ENCODE measurements at regions not wholly inside any gene's neighbourhood (a gene's known extent, or its start where the extent isn't known, plus 50 kb on each side); places are given as distances from the start of the nearest gene placed in this dataset.

DNA sequence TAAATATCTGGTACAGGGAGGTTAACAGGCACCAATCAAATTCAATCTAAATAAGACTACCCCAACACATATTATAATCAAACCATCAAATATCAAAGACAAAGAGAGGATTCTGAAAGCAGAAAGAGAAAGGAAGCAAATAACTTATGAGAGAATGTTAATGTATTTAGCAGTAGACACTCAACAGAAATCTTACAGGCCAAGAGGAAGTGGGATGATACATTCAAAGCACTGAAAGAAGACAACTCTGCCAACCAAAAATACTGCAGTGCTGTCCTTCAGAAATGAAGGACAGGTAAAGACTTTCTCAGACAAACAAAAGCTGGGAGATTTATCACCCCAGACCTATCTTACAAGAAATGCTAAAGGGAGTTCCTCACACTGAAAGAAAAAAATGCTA lies 95.9 kb upstream of the PTHLH start:
- H3K36me3 Mint-ChIP-seq (ENCODE audit: insufficient read depth, unreplicated experiment), result no peaks in the 10 kb centered on the region
- H3K4me3 Mint-ChIP-seq (ENCODE audit: unreplicated experiment), result no peak overlapping the region
- DNase-seq, result no peak
- TF ChIP-seq, protein P1, sequence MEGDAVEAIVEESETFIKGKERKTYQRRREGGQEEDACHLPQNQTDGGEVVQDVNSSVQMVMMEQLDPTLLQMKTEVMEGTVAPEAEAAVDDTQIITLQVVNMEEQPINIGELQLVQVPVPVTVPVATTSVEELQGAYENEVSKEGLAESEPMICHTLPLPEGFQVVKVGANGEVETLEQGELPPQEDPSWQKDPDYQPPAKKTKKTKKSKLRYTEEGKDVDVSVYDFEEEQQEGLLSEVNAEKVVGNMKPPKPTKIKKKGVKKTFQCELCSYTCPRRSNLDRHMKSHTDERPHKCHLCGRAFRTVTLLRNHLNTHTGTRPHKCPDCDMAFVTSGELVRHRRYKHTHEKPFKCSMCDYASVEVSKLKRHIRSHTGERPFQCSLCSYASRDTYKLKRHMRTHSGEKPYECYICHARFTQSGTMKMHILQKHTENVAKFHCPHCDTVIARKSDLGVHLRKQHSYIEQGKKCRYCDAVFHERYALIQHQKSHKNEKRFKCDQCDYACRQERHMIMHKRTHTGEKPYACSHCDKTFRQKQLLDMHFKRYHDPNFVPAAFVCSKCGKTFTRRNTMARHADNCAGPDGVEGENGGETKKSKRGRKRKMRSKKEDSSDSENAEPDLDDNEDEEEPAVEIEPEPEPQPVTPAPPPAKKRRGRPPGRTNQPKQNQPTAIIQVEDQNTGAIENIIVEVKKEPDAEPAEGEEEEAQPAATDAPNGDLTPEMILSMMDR (IDR thresholded peaks at IDR 0.05; ENCODE audit: insufficient read depth in 1 of 2, low read depth in 1 of 2, low read length in 1 of 2, severe bottlenecking in 1 of 2, unreplicated experiment in 1 of 2), result no peak
- Histone ChIP-seq H3K9me3 (peaks cover 6% of the 10 kb centered on the region; the same call in 1 of the 2 replicates), H3K4me1 (no peaks in the 10 kb centered on the region), H3K27me3 (replicated peaks; ENCODE audit: control insufficient read depth, insufficient read depth, low read length) (no peaks in the 10 kb centered on the region), H3K36me3 (ENCODE audit: control insufficient read depth, insufficient read depth, low read length) (no peaks in the 10 kb centered on the region), H3K4me3 (ENCODE audit: low read depth, low read length) (no peak overlapping the region)
- no peaks in the 10 kb centered on the region for H3K4me1 Mint-ChIP-seq (ENCODE audit: low read depth, unreplicated experiment)
- ChIA-PET CTCF (no interaction called here), POLR2A (no interaction called here)
- intact Hi-C loops (cut with micrococcal nuclease; ENCODE audit: unreplicated experiment), result no loop called here
- no TSS peak for BruUV-seq (replicated peaks)
- H3K27ac Mint-ChIP-seq (ENCODE audit: unreplicated experiment), result no peak overlapping the region
- no peaks in the 10 kb centered on the region for H3K9me3 Mint-ChIP-seq (ENCODE audit: unreplicated experiment)
- peaks cover 13% of the 10 kb centered on the region for H3K27me3 Mint-ChIP-seq (ENCODE audit: insufficient read depth, unreplicated experiment)

DNA sequence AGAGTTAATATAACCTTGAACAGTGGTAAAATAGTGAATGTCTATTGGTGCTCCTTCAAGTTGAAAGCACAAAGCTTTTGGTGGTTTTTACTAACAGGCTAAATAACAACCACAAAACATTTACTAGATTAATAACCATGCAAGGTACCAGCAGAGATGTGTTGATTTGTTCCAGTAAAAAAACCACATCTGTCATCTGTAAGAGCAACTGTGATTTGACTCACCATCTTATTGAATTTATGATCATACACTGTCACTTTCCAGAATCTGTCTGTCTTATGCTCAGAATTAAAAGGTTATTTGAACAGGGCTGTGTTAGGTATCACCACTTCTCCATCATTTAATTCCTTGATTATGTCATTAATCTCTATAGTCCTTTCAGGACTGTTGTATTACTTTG lies 107.0 kb upstream of the PTHLH start:
- DNase-seq, result no peak
- CTCF ChIA-PET, result no interaction called here
- Mint-ChIP-seq H3K4me3 (ENCODE audit: unreplicated experiment) (no peak overlapping the region), H3K9me3 (ENCODE audit: unreplicated experiment) (no peaks in the 10 kb centered on the region), H3K4me1 (ENCODE audit: low read depth, unreplicated experiment) (no peaks in the 10 kb centered on the region), H3K36me3 (ENCODE audit: insufficient read depth, unreplicated experiment) (no peaks in the 10 kb centered on the region), H3K27ac (ENCODE audit: unreplicated experiment) (no peak overlapping the region), H3K27me3 (ENCODE audit: insufficient read depth, unreplicated experiment) (peaks cover 8% of the 10 kb centered on the region)
- TF ChIP-seq, protein P1 (IDR thresholded peaks at IDR 0.05; ENCODE audit: insufficient read depth in 1 of 2, low read depth in 1 of 2, low read length in 1 of 2, severe bottlenecking in 1 of 2, unreplicated experiment in 1 of 2), result no peak
- Histone ChIP-seq H3K9me3 (no peaks in the 10 kb centered on the region), H3K27me3 (replicated peaks; ENCODE audit: control insufficient read depth, insufficient read depth, low read length) (no peaks in the 10 kb centered on the region), H3K4me1 (no peaks in the 10 kb centered on the region), H3K4me3 (ENCODE audit: low read depth, low read length) (no peak overlapping the region), H3K36me3 (ENCODE audit: control insufficient read depth, insufficient read depth, low read length) (no peaks in the 10 kb centered on the region)
- intact Hi-C loops (cut with micrococcal nuclease; ENCODE audit: unreplicated experiment), result no loop called here
- no TSS peak for BruUV-seq (replicated peaks)
- POLR2A ChIA-PET, result no interaction called here

DNA sequence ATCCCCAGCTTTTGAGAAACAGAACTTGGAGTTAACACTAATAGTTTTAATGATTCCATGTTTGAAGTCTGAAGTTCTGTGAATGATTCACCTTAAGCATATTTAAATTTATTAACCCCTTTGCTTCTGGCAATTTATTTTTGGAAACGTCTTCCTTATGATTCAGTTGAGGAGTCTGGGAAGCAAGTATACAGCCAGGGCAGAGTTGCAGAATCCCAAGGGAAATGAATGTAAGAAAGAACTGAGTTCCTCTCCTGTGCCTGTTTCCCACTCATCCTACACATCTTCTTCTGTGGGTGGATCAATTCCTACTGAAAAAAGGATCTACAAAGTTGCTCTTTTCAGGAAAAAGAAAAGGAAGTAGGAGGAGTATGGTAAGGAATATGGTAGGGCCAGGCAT lies 108.2 kb upstream of the CCDC91 start:
- no peaks in the 10 kb centered on the region for H3K4me1 ChIP-seq
- H3K36me3 Mint-ChIP-seq (ENCODE audit: insufficient read depth, unreplicated experiment), result no peaks in the 10 kb centered on the region
- H3K27me3 ChIP-seq (replicated peaks; ENCODE audit: control insufficient read depth, insufficient read depth, low read length), result no peaks in the 10 kb centered on the region
- no TSS peak for BruUV-seq (replicated peaks)
- no peaks in the 10 kb centered on the region for H3K9me3 Mint-ChIP-seq (ENCODE audit: unreplicated experiment)
- POLR2A ChIA-PET, result no interaction called here
- H3K36me3 ChIP-seq (ENCODE audit: control insufficient read depth, insufficient read depth, low read length), result no peaks in the 10 kb centered on the region
- CTCF ChIA-PET, result no interaction called here
- H3K4me3 Mint-ChIP-seq (ENCODE audit: unreplicated experiment), result no peak overlapping the region
- TF ChIP-seq, protein P1 (IDR thresholded peaks at IDR 0.05; ENCODE audit: insufficient read depth in 1 of 2, low read depth in 1 of 2, low read length in 1 of 2, severe bottlenecking in 1 of 2, unreplicated experiment in 1 of 2), result no peak
- H3K9me3 ChIP-seq, result no peaks in the 10 kb centered on the region
- no peaks in the 10 kb centered on the region for H3K4me1 Mint-ChIP-seq (ENCODE audit: low read depth, unreplicated experiment)
- H3K4me3 ChIP-seq (ENCODE audit: low read depth, low read length), result no peak overlapping the region
- no peak for DNase-seq
- H3K27me3 Mint-ChIP-seq (ENCODE audit: insufficient read depth, unreplicated experiment), result peaks cover 17% of the 10 kb centered on the region
- H3K27ac Mint-ChIP-seq (ENCODE audit: unreplicated experiment), result no peak overlapping the region
- intact Hi-C loops (cut with micrococcal nuclease; ENCODE audit: unreplicated experiment), result no loop called here

Data from Caco-2 (cell line).